ENCODE measurements at regions not wholly inside any gene's neighbourhood (a gene's known extent, or its start where the extent isn't known, plus 50 kb on each side); places are given as distances from the start of the nearest gene placed in this dataset.
A peak's percentile ranks its signal among the peaks of the same experiment; 100 is the strongest.

GRCh38 chr11:31871310-31872075 lies 60.4 kb upstream of the PAX6 start:
- Histone ChIP-seq H3K27ac (ENCODE audit: low read depth, low read length) (no peak overlapping the region), H3K9me3 (ENCODE audit: insufficient read depth in 2 of 2, low read depth in 1 of 2, low read length in 1 of 2) (no peaks in the 10 kb centered on the region), H2BK15ac (ENCODE audit: low read length) (no peak overlapping the region), H4K20me1 (replicated peaks in 1 of 2; ENCODE audit: control insufficient read depth in 1 of 2, insufficient read depth in 2 of 2, low read length in 2 of 2) (no peaks in the 10 kb centered on the region), H3K36me3 (ENCODE audit: control insufficient read depth in 2 of 4, insufficient read depth in 4 of 4, low read length in 3 of 4) (no peaks in the 10 kb centered on the region), H2BK120ac (replicated peaks; ENCODE audit: low read depth, low read length) (no peak overlapping the region), H3K23me2 (ENCODE audit: low read depth, low read length) (no peaks in the 10 kb centered on the region), H2AK5ac (ENCODE audit: low read depth, low read length) (no peak overlapping the region), H3K23ac (ENCODE audit: insufficient read length) (no peak overlapping the region), H2BK20ac (ENCODE audit: low read length) (peak overlapping the region; percentile 56), H4K91ac (replicated peaks; ENCODE audit: insufficient read length, low read length) (no peak overlapping the region), H3K4ac (replicated peaks; ENCODE audit: insufficient read length, low read depth, low read length) (no peak overlapping the region), H2BK5ac (ENCODE audit: low read depth, low read length) (no peak overlapping the region), H3K79me1 (ENCODE audit: low read depth, low read length) (no peaks in the 10 kb centered on the region), H3K9ac (replicated peaks in 1 of 4; ENCODE audit: extremely low read depth in 1 of 4, low read depth in 3 of 4, low read length in 3 of 4) (no peak overlapping the region), H3K4me3 (ENCODE audit: extremely low read depth in 1 of 4, insufficient read depth in 2 of 4, low read depth in 3 of 4, low read length in 4 of 4) (peak overlapping the region in 1 of 4 experiments; percentile 41; a peak in 2 of 8 replicates), H4K5ac (ENCODE audit: insufficient read length, low read depth, low read length) (no peak overlapping the region), H3K4me1 (replicated peaks in 1 of 4; ENCODE audit: control insufficient read depth in 3 of 4, insufficient read depth in 4 of 4, low read length in 3 of 4) (peaks cover 8 to 21% (median 9%) of the 10 kb centered on the region in 4 experiments; a peak in 6 of 7 replicates), H3K14ac (ENCODE audit: insufficient read length) (no peak overlapping the region), H3K4me2 (ENCODE audit: insufficient read depth in 1 of 2, low read depth in 2 of 2, low read length in 2 of 2) (peak overlapping the region; percentile 6 to 67), H2AFZ (ENCODE audit: low read length) (peak overlapping the region; percentile 52; the same call in 1 of the 2 replicates), H3K27me3 (replicated peaks in 1 of 4; ENCODE audit: control insufficient read depth in 3 of 4, extremely low read depth in 1 of 4, insufficient read depth in 3 of 4, low read length in 3 of 4) (peaks cover 0 to 11% (median 4%) of the 10 kb centered on the region in 4 experiments; a peak in 4 of 7 replicates), H4K8ac (ENCODE audit: extremely low read depth, insufficient read depth, low read length) (no peak overlapping the region), H2BK12ac (ENCODE audit: low read depth, low read length) (peak overlapping the region; percentile 71; the same call in 1 of the 2 replicates), H3K79me2 (ENCODE audit: control insufficient read depth in 1 of 2, insufficient read depth in 2 of 2, low read length in 2 of 2) (no peaks in the 10 kb centered on the region), H3K56ac (replicated peaks; ENCODE audit: insufficient read length, low read depth, low read length) (no peak overlapping the region), H3K18ac (ENCODE audit: extremely low read depth, low read length) (peak overlapping the region; percentile 53)
- ChIA-PET POLR2A (ENCODE audit: partially characterized antibody) (interaction anchor here (0.7 kb wide), 1 partner anchor 72 kb away, joined by 3 read pairs; no protein-coding TSS in a partner anchor), CTCF (ENCODE audit: partially characterized antibody) (interaction anchor here (0.7 to 6.2 kb wide), 39 partner anchors 10 to 480 kb away, joined by 3 to 60 read pairs (median 4); no protein-coding TSS in a partner anchor)
- FAIRE-seq (no peak), DNase-seq (ENCODE audit: low read depth in 1 of 2, low spot score in 2 of 2) (no peak)
- WGBS, 2 experiments (ENCODE audit: extremely low coverage in 1 of 2, insufficient coverage in 1 of 2, insufficient read length in 1 of 2, insufficient replicate concordance in 2 of 2, low coverage in 1 of 2, low lambda C conversion rate in 2 of 2, missing lambda C conversion rate in 1 of 2): 53% methylated on average over 8 of the region's 10 CpGs; no CpG with 5 or more reads in 1 of the 2 experiments
- TF ChIP-seq CBX8 (IDR thresholded peaks at IDR 0.05; ENCODE audit: borderline replicate concordance, low read depth, low read length) (no peak), KDM4A (IDR thresholded peaks at IDR 0.05; ENCODE audit: low read depth, low read length, severe bottlenecking) (peak; percentile 11), CTBP2 (IDR thresholded peaks at IDR 0.05; ENCODE audit: borderline replicate concordance, insufficient read depth, insufficient read length, low read length) (peak; percentile 2), SUZ12 (IDR thresholded peaks at IDR 0.05; ENCODE audit: low read length) (peak; percentile 34)

All from H1 (cell line).